ENCODE measurements at regions not wholly inside any gene's neighbourhood (a gene's known extent, or its start where the extent isn't known, plus 50 kb on each side); places are given as distances from the start of the nearest gene placed in this dataset.

DNA sequence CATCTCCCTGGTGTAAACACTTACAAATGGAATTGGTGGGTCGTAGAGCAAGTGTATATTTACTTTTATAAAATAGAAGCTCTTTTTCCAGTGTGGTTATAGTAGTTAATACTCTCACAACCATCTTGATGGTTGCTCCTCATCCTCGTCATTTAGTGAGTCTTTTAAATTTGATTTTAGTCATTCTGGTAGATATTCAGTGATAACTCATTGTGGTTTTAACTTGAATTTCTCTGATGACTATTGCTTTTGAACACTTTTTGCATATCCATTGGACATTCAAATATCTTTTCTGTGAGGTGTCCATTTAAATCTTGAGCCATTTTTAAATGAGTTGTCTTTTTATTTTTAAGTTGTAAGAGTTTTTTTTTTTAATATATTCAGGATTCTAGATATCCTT, 189.2 kb upstream of the PHACTR1 start:
- H3K36me3 ChIP-seq = no peaks in the 10 kb centered on the region
- H3K27me3 ChIP-seq = no peaks in the 10 kb centered on the region
- H3K4me3 ChIP-seq = no peak overlapping the region
- H3K27ac ChIP-seq = no peak overlapping the region
- intact Hi-C loops (cut with DNase I; ENCODE audit: low total_unique reads) = no loop called here
- no peak for DNase-seq
- TF ChIP-seq, protein P1, sequence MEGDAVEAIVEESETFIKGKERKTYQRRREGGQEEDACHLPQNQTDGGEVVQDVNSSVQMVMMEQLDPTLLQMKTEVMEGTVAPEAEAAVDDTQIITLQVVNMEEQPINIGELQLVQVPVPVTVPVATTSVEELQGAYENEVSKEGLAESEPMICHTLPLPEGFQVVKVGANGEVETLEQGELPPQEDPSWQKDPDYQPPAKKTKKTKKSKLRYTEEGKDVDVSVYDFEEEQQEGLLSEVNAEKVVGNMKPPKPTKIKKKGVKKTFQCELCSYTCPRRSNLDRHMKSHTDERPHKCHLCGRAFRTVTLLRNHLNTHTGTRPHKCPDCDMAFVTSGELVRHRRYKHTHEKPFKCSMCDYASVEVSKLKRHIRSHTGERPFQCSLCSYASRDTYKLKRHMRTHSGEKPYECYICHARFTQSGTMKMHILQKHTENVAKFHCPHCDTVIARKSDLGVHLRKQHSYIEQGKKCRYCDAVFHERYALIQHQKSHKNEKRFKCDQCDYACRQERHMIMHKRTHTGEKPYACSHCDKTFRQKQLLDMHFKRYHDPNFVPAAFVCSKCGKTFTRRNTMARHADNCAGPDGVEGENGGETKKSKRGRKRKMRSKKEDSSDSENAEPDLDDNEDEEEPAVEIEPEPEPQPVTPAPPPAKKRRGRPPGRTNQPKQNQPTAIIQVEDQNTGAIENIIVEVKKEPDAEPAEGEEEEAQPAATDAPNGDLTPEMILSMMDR (IDR thresholded peaks at IDR 0.05) = no peak
- H3K9me3 ChIP-seq = no peaks in the 10 kb centered on the region
- no peaks in the 10 kb centered on the region for H3K4me1 ChIP-seq

DNA sequence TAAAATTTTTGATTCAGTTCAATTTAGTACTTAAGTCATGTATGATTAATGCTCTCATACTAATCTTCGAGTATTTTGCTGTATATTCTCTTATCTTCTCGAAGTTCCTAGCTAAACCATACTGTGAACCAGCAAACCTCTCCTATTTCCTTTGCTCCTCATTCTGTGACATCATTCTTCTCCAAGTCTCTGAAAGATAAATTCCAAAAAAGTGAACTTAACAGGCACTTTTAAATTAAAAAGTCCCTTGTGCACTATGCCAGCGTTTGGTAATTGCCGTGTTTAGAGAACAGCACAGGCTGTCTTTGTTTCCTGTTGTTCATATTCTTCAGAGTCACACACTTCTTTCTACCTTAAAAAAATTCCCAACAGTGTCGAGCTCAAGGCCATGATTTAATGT, 188.4 kb upstream of the PHACTR1 start:
- H3K27ac ChIP-seq = no peak overlapping the region
- TF ChIP-seq, protein P1 (IDR thresholded peaks at IDR 0.05) = no peak
- no peaks in the 10 kb centered on the region for H3K9me3 ChIP-seq
- H3K36me3 ChIP-seq = no peaks in the 10 kb centered on the region
- no peak overlapping the region for H3K4me3 ChIP-seq
- intact Hi-C loops (cut with DNase I; ENCODE audit: low total_unique reads) = no loop called here
- H3K27me3 ChIP-seq = no peaks in the 10 kb centered on the region
- no peak for DNase-seq
- no peaks in the 10 kb centered on the region for H3K4me1 ChIP-seq

DNA sequence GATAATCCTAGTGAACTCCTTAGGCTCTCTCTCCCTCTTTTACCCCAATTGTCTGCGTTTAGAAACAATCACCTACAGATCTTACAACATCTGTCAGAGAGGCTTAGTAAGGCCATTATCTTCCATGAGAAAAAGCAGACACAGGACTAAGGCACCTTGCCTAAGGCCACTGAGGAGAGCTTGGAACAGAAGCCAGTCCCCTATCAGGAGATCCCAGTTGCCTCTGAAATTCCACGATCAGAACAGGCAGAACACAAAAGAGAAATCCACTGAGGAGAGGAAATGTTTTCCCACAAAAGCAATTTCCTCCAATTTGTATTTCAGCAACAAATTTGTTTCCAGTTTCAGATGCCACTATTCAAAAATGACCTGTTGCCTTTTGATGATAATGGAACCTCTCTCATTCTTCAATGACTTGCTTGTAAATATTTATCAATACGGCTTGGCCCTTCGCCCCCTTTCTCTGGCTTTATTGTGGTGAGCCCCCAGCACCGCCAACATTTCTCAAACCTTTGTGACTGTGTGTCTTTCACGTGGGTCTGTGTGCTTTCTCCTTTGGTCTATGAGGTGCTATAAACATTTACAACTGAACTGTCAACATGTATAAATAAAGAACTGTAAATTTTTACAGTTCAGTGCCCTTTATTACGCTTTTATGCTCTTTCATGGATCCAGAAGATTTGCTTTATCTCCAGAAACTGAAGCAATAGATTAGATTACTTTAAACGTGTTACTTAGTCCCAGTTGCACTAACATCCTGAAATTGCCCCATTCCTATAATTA, 187.8 kb upstream of the PHACTR1 start:
- H3K9me3 ChIP-seq = no peaks in the 10 kb centered on the region
- H3K27me3 ChIP-seq = no peaks in the 10 kb centered on the region
- H3K27ac ChIP-seq = no peak overlapping the region
- no peaks in the 10 kb centered on the region for H3K4me1 ChIP-seq
- no peak for DNase-seq
- H3K36me3 ChIP-seq = no peaks in the 10 kb centered on the region
- H3K4me3 ChIP-seq = no peak overlapping the region
- intact Hi-C loops (cut with DNase I; ENCODE audit: low total_unique reads) = no loop called here
- TF ChIP-seq, protein P1 (IDR thresholded peaks at IDR 0.05) = no peak

DNA sequence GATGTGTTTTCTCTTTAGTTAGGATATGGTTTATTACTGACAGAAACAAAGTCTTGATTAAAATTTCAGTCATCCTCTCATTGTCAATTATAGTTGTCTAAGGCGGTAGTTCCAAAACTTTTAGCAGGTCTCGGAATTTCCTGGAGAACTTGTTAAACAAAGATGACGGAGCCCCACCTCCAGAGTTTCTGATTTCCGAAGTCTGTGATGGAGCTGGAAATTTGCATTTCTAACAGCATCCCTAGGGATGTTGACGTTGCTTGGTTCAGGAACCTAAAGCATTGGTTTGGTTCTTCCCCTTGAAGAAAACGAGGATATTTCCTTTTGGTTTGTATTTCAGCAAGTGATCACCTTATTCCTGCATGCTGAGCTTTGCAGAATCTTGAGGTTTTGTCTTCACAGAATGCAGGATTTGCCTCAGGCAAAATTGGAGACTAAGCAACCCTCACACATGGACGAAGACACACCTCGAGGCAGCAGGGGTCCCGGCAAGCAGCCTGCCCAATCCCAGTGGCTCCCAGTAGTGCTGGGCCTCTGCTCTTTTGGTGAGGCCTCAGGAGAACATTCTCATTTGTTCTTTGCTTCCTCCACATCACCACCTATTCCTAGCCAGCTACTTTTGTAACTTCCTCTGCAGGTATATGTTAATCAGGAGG, 187.1 kb upstream of the PHACTR1 start:
- no peaks in the 10 kb centered on the region for H3K27me3 ChIP-seq
- intact Hi-C loops (cut with DNase I; ENCODE audit: low total_unique reads) = no loop called here
- no peak overlapping the region for H3K4me3 ChIP-seq
- no peaks in the 10 kb centered on the region for H3K9me3 ChIP-seq
- TF ChIP-seq, protein P1 (IDR thresholded peaks at IDR 0.05) = no peak
- no peaks in the 10 kb centered on the region for H3K4me1 ChIP-seq
- no peak overlapping the region for H3K27ac ChIP-seq
- H3K36me3 ChIP-seq = no peaks in the 10 kb centered on the region
- no peak for DNase-seq

DNA sequence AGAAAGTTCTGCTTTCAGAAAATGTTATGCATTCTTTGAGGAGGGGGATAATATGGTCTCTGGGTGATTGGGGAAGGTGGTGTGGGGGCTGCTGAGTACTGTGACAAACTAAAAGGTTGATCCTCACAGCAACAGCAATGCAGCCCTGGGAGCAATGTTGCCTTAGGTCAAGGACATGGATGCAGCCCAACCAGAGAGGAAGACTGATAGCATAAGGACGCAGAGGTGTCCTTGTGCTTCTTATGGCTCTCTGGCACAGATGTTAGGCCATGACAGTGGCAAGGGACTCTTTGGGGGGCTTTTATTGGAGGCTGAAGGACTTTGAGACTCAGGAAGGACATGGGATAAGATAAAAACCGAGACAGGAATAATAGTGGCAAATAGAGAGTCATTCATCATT, 186.2 kb upstream of the PHACTR1 start:
- intact Hi-C loops (cut with DNase I; ENCODE audit: low total_unique reads) = no loop called here
- Histone ChIP-seq H3K27ac (no peak overlapping the region), H3K4me1 (no peaks in the 10 kb centered on the region), H3K27me3 (no peaks in the 10 kb centered on the region), H3K4me3 (no peak overlapping the region), H3K9me3 (no peaks in the 10 kb centered on the region), H3K36me3 (no peaks in the 10 kb centered on the region)
- TF ChIP-seq, protein P1 (IDR thresholded peaks at IDR 0.05) = no peak
- no peak for DNase-seq
